GM19240 (cell line): ENCODE measurements at regions not wholly inside any gene's neighbourhood (a gene's known extent, or its start where the extent isn't known, plus 50 kb on each side); places are given as distances from the start of the nearest gene placed in this dataset.
"Not testable (repeated sequence)": the region's sequence is repeated elsewhere in the genome, so short reads cannot be mapped to it uniquely, and the experiment has no call there.

Experiments
- DNase-seq: peaks from one replicate; pipeline ENCODE4 v3.0.0; 2011; ENCODE audit warnings: low spot score; ENCODE audit not compliant: insufficient read length

DNA sequence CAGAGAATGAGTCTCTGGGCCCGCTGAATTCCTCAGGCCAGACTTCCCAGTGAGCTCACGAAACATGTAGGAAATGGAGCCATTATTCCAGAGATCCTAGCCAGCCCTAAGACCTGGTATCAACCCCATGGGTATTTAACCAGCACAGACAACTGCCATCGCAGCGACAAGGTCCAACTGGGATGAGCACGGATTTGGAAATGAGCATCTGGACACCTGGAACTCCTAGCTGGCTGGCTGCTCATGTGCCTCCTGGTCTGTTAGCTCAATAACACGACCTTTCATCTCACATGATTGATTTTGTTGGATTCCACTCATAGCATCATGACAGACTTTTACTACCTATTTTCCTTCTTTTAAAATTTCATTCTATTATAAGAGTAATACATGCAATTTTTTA, 51.0 kb downstream of the POU3F3 start:
- no peak for DNase-seq

DNA sequence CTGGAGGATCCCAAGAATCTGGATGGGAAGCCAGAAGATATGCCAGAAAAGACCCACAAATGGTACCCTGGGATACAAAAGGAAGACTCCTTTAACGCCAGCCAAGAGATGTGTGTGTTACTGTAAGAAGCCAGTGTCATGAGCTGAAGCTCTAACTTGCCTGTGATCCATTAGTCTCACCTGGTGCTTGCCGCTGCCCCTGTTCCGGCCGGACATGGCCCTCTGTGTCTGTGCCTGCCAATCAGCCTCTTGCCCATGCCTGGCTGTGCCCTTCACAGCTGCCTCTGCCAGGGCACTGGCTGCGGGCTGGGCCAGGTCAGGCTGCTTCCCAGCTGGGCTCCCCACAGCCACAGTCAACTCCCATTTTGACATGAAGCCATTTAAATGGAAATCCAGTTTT, 55.4 kb downstream of the POU3F3 start:
- no peak for DNase-seq

DNA sequence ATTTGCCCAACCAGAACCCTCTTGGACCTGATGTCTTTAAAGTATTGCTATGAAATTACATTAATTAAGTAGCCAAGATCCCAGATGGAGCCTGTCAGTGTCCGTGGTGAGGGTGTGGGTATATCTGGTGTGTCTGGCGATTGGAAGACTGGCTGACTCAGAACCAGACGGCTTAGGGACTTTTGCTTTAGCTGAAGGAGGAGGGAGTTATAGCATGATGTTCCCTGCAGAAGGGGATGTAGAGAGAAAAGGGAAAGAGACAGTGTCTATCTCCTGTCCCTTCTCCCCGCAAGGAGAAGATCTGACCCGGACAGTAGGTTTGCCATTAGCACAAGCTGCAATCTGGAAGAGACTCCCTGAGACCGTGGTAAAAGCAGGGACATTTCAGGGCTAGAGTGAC, 60.6 kb downstream of the POU3F3 start:
- no peak for DNase-seq

DNA sequence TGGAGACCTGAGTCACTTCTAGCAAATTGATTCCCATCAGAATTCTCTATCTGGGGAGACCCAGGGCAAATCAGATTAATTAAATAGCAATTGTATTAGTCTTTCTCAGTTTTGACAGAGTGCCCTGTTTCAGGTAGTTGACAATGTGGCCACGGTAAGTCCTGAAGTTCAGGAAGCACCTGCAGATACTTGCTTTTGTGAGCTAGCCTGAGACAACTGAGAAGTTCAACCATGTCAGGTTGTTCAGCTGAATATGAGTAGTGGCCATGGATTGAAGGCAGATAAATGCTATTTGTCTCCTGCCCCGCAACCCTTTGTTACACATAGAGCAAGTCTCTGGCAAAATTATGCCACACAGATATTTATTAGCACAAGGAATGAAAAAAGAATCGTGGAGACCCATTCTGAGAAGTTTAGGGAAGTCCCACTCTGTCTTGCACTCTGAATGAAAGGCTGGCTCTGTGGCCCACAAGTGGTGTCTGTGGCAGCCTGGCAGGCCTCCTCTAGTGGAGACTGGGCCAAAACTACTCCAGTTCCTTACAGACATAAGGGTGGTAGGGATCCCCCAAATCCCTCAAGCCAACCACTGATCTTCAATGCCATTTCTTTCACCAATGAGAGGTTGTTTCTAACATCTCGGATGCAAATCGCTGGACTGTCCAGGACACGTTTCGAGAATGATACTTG, 61.3 kb downstream of the POU3F3 start:
- DNase-seq, result no peak

DNA sequence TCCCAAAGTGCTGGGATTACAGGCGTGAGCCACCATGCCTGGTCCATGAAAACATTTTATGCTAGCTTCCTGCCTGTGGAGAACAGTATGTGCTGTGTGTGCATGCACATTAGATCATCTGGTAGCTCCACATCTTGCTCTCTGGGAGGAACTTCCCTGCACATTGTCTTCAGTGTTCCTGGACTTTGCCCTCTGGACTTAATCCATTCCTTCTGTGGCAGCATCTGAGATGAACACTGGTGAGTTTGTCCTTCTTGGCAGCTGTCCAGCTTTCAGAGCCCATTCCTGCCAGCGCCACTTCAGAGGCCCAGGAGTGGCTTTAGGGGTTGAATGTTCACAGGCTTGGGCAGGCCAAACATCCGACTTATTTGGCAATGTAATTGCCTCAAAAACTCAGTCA, 65.2 kb downstream of the POU3F3 start:
- DNase-seq, result no peak

DNA sequence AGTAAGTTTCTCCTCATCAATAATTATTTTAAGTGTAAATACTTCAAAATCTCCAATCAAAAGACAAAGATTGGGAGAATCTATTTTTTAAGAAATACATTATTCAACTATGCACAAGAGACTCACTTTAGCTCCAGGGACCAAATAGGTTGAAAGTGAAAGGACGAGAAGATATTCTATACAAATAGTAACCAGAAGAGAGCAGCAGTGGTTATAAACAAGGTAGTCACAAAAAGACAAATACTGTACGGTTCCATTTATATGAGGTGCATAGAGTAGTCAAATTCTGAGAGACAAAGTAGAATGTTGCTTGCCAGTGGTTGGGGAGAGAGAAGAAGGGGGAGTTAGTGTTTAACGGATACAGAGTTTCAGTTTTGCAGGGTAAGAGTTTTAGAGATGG, 69.8 kb downstream of the POU3F3 start:
- DNase-seq, result no peak

DNA sequence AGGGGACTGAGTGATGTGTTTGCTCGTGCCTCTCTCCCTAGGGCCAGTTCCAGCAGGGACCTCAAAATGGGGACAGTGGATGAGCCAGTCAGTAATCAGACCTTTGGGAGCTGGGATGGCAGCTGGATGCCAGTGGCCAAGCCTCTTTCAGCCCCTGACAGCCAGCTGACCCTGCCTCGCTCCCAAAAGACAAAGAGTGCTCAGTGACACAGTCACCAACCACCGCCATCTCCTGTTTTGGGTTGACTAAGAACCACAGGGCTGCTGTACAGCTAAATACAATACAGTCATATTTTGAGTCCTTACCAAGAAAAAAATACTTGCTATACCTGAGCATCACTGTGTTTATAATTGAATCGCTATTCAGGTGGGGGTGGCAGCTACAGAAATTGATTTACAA, 75.7 kb downstream of the POU3F3 start:
- no peak for DNase-seq

DNA sequence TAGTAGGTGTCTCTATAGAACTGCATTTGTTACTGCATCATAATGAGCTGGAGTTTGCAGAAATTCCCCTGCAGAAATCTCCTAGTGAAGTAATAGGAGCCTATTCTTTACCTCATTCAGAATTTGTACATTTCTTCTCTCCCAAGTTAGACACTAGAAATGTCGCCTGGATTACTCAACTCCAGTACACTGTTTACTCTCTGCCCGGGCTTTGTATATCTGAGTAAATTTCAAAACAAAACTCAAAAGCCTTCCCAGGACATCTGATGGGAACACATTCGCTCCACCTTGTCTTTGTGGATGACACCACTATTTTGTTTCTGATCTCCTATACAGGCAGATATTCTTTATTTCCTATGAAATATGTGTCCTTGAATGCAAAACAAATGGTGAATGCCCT, 76.8 kb downstream of the POU3F3 start:
- no peak for DNase-seq

DNA sequence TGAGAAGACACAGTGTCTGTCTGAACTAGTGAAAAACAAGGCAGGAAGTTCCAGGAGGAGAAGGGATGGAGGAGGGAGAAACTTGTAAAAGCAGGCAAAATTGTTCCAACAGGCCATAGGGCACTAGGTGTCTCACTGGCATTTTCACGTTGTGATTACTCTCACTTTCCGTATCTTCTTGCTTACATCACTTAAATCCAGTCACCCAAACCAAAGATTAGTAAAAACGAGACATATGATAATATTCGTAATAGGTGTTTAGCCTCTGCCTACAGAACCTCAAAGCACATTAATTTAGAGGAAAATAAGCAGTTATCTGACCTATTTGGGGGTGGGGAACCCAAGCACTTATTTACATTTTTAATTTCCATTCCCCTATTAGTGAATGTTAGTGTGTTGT, 78.3 kb downstream of the POU3F3 start:
- no peak for DNase-seq

DNA sequence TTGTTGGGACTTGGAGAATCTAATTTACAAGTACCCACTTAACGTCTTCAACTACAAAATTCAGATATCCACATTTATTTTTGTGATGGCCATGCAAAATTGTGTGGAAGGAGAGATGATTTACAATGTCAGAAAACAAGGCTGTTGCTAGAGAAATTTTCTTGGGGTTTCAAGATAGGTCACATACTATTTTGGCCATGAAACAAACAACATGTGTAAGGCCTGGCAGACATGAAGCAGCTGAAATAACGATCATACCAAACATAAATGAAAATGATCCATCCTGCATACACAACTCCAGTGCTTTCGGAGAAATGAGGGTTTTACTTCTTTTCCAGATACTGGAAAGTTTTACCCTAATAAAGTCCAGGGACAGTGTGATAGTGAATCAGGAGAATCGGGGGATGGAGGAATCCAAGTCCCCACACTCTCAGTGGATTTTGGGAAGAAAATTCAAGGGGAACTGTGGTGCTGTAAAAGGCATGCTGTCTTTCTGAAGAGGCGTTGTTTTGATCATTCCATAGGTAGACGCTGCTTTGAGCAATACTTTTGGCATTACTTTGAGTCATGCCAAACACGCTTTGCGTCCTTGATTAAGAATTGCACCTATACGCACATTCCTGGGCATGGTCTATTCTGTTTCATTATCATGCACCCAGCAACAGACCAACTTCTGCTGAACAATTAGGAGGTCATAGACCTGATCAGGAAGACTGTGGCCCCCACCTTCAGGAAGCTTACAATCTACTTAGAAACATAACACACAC, 79.4 kb downstream of the POU3F3 start:
- DNase-seq, result no peak

DNA sequence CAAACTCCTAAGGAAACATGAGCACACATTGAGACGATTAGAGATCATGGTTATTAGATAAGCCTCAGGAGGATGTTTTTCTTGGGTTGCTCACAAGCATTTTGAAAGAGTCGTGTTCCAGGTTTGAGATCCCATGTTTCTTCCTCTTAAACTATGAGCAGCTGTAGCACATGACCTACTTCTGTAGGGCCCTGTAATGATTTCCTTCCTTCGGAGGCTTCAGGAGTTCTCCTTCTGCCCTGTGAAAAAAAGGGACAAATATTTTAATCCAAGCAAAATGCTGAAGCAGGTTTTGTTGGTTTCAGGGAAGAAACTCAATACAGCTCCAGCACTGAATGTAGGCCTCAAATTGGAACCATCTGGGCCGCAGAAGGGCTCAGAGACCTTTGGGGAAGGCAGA, 82.6 kb downstream of the POU3F3 start:
- DNase-seq, result no peak

DNA sequence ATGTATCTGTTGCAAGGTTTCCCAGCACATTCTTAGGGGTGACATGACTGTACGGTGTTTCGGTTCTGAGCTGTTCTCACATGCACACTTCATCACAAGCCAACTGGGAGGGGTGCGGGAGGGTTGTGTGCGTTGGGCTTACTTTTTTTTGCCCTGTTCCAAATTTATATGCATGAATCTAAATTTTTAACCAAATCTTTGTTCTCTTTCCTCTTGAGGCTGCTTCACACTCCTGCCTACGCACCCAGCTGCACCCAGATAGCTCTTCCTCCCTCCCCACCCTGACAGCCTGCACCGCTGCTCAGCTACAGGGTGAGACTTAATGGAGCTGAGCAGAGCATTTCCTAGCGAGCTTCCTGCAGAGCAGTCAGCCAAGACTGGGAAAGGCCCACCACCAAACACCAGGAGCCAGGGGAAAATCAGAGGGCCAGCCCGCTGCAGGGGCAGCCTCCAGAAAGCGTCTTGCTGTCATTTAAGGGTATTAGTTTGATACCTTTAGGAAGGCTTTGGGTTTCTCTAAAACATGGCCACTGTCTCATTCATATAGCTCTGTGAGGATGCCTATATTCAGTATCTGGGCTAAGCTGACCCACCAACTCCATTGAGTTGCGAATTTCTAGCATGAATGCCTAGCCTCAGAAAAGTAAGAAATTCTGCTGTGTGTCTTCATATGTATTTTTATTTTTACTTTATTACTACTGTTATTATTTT, 84.5 kb downstream of the POU3F3 start:
- DNase-seq, result no peak

DNA sequence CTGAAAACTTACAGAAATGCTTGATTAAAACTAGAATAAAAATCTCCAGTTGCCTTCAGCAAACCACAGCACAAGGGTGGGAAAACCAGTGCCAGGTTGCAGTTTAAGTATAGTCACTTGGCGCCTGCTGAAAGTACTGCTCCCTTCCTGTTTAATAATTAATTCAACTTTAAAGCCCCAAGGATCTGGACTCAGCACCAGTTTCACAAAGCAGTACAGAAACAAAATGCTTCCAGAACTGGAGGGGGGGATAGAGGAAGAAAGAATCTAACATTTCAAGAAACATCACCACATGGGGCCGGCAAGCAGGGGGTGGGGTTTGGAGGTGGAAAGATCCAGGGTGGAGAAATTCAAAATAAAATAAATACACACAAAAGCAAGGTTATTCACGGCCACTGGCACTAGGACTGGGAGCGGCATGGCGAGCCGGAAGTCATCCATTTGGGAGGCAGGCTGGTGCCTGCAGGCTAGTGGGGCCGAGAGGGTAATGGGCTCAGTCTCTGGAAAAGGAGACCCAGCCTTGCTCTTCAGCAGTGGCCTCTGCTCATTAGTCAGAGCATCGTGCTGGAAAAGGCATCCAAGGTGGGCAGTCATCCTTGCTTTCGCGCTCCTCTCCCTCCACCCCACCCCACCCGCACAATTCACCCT, 85.8 kb downstream of the POU3F3 start:
- no peak for DNase-seq

DNA sequence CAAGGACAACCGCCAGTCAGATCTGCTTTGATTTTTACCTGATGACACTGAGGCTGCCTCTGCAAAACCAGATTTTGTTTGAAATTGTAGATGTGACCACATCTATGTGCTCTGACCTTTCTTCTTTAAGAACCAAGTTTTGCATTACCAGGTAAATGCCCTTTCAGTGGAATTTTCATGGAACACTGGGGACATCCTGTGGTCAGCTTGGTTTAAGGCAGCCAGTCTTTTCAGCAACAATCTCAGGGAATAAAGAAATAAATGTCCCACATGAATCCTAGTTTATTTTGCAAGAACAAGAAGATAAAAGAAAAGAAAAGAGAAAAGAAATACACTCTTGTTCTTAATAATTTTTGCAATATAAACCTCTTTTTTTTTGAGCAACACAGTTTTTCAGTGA, 90.6 kb downstream of the POU3F3 start:
- DNase-seq, result no peak

DNA sequence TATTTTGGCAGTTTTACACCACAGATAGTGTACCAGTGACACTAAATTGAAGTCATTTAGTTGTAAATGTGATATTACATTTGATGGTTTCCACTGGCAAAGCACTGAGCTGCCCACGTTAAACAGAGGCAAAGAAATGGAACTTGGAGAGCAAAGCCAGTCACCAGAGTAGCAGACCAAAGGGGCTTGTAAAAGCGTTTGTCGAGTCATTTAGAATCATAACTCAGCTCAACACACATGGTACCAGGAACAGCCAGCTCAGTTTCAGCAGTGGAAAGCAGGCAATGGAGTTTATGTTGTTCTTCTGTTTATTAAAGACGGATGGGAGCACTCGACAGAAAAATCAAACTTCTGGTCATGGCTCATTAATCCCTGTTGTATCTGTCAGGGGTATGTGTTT, 91.2 kb downstream of the POU3F3 start:
- DNase-seq, result no peak

DNA sequence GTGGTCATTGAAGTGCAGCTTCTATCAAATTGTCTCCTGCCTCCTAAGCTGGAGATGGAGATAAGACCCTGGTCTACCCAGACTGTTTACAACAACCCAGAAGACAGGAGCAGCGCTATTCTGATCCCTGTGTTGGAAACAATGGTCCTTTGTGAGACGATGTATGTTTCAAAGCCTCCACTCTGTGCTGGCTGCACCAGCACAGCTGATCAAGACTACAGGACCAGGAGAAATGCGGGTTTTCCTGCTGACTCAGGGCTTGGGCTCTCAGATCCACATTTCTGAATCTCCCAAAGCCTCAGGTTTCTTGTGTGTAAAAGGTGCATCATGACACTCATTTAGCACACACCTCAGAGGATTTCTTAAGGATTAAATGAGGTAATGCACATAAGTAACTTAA, 92.0 kb downstream of the POU3F3 start:
- DNase-seq, result no peak

DNA sequence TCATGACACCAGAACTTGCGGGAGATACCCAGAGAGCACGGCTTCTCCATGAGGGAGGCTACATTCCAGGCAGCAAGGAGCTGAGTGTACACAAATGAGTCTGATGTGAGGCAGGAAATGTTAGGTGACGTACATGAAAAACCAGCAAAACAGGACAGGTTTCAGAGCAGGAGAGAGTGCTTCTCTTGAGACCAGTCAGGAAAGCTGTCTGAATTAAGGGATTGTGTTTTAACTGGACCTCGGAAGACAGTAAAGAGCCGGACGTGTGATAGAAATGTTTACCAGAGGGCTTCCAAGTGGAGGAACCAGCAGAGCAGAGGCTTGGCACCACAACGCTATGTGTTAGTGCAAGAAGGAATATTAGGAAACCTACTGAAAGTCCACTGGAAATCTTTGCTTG, 90.4 kb upstream of the MRPS9 start:
- not testable (repeated sequence) for DNase-seq

DNA sequence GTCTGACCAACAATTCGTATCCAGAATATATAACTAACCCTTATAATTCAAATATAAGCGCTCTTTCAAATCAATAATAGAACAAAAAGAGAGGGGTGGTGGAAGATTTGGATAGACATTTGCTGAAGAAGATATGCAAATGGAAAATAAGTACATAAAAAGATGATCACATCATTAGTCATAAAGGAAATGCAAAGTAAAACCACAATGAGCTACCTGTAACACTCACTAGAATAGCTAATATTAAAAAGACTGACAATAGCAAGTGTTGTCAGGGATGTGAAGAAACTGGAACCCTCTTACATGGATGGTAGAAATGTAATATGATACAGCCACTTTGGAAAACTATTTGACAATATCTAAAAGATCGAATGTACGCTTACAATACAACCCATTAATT, 84.9 kb upstream of the MRPS9 start:
- no peak for DNase-seq

DNA sequence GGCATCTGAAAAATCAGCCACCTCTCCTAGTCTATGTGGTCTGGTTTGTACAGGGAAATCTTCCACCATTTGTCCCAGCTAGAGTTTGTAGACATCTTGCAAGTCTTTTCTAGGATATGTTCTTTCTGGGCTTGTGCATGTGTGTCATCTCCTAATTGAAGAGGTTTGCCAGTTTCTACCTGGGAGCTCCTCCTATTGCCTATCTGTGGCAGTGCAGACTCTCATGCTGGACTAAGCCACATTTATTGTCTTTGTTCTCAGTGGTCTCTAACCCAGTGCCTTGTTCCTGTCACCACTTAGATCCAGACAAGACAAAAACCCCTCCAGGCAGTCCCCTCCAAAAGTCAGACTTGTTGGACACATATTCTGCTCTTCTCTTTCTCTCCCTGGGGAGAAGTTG, 72.0 kb upstream of the MRPS9 start:
- no peak for DNase-seq

DNA sequence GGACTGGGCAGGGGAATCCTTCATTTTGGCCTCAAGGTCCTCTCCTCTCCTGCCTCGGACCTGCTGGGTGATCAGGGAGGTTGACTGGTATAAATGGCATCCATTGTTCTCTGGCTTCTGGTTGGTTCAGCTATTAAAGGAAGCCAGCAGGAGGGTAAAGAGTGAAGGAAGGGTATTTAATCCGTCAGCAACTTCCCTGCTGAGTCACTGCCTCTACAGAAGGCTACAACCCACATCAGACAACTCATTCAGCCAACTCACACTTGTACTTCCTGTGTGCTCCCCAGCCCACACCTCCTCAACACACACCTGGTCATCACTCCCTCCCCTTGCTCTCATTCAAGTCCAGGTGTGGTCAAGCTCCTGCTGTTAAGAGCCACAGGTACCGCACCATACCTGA, 68.3 kb upstream of the MRPS9 start:
- DNase-seq, result no peak

DNA sequence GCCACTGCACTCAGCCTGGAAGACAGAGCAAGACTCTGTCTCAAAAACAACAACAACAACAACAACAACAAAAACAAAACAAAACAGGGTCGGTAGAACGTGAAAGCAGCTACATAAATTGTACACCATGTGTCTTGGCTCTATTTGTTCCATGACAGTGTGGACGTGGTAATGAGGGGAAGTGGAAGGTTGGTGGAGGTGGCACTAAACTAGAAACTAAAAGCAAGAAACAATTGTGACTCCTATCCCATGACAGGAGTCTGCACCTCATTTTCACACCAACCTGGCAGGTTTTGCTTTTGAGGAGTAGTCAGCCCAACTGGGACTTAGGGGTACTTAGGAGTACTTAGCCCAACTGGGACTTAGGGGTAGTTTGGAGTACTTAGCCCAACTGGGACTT, 62.5 kb upstream of the MRPS9 start:
- no peak for DNase-seq

DNA sequence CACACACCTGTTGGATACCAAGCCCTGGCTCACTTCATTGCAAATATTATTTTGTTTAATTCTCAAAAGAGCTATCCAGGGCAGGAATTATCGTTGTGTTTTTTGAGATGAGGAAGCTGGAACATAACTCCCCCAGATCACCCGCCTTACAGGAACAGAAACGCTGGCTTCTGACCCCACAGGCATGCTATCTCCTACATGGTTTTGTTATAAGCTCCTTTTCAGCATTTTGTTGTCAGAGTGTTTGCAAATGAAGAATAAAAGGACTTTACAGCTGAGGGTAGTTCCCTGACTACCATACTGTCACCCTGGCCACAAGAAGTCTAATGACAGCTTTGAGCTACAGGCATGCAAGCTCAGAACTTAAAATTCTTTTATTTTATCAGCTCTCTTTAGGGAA, 62.0 kb upstream of the MRPS9 start:
- DNase-seq, result no peak
